Right hindlimb (tissue), 1 donor: ENCODE measurements at regions not wholly inside any gene's neighbourhood (a gene's known extent, or its start where the extent isn't known, plus 50 kb on each side); places are given as distances from the start of the nearest gene placed in this dataset.
"Not testable (repeated sequence)": the region's sequence is repeated elsewhere in the genome, so short reads cannot be mapped to it uniquely, and the experiment has no call there.

Source experiments
- DNase-seq: peaks from one replicate; pipeline ENCODE4 v3.0.0-alpha.2; 2018

DNA sequence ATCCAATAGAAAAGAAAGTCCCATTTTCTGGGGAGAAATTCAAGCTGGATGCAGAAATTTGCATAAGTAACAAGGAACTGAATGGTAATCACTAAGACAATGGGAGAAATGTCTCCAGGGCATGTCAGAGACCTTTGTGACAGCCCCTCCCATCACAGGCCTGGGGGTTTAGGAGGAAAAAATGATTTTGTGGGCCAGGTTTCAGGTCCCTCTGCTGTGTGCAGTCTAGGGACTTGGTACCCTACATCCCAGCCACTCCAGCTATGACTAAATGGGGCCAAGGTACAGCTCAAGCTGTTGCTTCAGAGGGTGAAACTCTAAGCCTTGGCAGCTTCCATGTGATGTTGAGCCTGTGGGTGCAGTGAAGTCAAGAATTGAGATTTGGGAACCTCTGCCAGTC, 695.5 kb upstream of the MIR17HG start:
- DNase-seq: no peak

DNA sequence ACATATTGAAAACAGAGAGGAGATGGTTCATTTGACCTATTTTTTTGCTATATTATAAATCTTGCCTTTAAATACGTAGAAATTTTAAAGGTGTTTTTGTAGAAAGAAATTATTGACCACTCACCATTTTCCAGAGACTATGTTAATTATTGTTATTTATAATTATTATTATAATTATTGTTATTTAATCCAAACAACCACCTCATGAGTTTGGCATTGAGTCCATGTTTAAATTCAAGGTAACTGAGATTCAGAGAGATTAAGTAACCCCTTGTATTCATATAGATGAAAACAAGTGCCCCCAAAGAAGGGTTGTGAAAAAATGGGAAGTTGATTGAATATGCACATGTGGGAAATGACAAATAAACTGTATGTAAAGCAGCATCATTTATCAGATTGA, 692.5 kb upstream of the MIR17HG start:
- no peak for DNase-seq

DNA sequence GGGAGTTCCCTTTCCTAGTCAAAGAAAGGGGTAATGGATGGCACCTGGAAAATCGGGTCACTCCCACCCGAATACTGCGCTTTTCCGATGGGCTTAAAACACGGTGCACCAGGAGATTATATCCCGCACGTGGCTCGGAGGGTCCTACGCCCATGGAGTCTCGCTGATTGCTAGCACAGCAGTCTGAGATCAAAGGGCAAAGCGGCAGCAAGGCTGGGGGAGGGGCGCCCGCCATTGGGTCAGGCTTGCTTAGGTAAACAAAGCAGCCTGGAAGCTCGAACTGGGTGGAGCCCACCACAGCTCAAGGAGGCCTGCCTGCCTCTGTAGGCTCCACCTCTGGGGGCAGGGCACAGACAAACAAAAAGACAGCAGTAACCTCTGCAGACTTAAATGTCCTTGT, 683.3 kb upstream of the MIR17HG start:
- not testable (repeated sequence) for DNase-seq

DNA sequence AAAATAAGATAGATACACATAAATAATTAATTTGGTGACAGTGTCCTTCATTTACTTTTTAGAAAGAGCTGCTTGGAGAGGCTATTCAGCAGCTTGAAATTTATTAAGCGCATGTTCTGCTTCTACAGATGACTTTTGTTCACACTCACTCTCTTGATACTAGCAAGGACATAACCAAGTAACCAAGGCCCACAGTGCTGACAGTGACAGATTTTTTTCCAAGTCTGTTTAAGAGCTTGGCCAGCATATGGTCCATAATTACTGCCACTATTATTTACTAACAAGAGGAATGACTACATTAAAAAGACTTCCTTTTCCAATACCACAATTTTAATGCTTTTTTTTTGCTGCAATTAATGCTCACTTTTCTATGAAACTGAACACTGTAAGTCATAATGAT, 673.7 kb upstream of the MIR17HG start:
- no peak for DNase-seq

DNA sequence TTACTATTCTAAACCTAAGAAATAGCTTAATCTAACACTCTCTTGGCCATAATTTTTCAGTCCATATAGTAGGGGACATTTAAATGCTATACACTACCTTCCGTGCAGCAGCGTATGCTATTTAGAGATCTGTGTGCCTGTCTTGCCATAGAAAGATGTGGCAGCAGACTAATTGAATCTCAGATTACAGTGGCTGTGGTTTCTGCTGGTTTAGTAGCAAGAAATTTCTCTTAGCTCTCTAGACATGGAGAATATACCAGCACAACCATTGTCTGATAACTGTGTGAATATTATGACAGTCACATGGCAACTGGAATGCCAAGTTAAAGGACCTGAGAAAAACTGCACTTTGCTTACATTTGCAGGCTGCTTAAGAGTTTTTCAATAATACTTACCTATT, 672.4 kb upstream of the MIR17HG start:
- no peak for DNase-seq

DNA sequence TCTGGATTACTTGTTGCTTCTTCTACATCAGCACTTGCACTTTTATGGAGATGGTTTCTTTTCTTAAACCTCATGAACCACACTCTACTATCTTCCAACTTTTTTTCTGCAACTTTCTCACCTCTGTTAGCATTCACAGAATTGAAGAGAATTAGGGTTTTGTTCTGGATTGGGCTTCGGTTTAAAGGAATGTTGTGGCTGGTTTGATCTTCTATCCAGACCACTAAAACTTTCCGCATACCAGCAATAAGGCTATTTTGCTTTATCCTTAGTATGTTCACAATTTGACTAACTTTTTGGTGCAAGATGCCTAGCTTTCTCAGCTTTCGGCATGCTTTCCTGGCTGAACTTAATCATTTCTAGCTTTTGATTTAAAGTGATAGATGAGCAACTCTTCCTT, 666.7 kb upstream of the MIR17HG start:
- no peak for DNase-seq

DNA sequence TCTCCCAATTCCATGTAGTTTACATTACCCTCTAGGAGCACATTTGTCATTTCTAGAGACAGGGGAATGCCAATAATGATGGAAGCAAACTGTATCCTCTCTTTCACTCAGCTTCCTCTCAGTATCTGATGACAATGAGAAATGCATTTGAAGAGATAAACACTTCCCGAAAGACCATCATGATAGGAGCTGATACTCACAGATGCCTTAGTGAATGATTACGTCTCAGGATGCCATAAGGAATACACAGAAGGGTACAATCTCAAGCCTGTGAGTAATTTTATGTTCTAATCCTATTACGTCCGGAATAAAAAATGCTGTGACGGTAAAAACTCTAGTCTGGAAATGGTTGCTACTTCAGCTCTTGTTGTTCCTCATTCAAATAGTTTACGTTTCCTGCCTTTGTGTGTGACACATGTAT, 663.8 kb upstream of the MIR17HG start:
- no peak for DNase-seq

DNA sequence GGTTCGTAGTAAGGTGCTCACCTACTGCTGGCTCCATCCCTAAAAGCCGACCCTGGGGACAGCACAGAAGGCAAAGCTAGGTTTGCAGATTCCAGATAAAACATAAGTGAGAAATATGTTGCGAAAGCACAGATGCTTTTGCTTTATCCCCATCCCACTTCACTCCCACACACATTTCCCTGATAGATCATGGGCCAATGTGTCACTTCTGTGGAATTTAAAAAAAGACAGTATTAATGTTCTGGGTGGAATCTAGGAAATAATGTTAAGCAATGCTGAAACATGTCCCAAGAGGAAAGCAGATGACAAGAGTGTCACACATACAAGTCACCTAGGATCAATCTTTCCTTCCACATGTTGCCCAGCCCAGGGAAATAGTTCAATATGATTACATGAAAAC, 661.0 kb upstream of the MIR17HG start:
- no peak for DNase-seq

DNA sequence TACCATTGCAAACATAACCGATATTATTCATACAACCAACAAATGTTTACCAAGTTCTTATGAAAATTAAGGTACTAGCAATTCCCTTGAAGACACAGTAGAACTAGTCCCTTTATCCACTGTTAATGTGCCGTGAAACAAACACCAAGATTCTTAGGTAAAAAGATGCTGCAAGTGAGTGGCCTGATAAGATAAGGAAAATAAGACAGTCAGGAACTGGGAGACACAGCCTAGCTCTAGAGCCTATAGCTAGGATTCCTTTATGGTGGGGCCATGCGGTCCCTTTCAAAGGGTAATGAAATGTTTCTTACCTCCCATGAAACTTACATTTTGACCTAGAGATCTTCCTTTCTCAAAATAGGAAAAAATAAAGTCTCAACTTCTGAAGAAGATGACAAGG, 658.4 kb upstream of the MIR17HG start:
- no peak for DNase-seq

DNA sequence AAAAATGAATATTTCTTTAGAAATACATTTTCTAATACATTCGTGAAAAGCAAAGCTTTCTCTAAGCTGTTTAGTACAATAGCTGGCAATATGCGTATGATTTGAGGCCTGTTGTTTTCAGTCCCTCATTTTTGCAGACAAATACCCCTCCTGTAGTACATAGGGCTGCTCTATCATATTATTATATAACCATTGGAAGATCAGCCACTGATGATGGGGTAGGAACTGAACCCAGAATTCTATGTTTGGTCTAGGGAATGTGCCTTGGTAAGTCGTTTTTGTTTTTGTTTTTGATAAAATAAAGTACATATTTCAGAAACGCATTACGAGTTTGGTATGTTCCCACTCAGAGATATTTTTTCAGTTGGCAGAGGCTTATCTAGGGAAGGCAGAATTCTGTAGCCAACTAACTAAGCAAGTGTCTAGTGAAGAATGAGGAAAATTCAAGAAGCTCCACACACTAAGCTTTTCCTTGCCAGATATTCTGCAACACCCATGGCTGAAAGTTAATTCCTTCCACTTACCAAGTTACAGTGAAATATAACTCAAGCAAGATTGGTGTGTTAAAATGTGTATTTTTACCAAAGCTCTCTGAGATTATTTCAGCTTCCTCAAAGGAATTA, 656.9 kb upstream of the MIR17HG start:
- no peak for DNase-seq

DNA sequence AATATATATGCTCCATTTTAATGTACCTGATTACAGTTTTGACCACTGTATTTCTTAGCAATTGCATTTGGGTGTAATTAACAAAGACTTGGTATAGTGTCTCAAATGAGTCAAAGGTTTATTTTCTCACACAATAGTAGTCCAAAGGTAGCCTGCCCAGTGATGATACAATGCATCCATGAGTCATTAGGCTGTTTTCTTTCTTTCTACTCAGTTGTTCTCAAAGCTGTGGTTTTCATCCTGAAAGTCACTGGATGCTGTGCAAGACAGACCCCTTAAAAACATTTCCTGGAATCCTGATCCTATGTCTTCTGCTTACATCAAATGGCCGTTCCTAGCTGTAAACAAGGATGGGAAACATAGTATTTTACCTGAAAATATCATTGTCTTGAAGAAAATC, 651.2 kb upstream of the MIR17HG start:
- no peak for DNase-seq

DNA sequence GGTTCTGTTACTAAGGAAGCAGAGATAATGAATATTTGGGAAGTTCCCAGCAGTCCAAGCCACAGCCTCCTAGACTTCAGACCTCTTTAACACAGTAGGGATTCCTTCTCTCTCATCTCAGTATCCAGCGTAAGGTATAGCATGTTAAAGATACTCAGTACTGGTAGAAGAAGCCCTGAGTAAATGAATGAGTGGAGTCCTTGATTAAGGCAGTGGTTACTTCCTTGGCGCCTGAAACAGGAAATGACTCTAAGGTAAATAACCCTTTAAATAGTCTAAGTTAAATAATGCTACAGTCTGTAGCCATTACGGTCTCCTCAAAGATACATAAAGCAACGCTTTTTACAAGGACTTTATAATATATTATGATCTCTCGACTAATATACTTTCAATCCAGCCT, 650.8 kb upstream of the MIR17HG start:
- DNase-seq: no peak

DNA sequence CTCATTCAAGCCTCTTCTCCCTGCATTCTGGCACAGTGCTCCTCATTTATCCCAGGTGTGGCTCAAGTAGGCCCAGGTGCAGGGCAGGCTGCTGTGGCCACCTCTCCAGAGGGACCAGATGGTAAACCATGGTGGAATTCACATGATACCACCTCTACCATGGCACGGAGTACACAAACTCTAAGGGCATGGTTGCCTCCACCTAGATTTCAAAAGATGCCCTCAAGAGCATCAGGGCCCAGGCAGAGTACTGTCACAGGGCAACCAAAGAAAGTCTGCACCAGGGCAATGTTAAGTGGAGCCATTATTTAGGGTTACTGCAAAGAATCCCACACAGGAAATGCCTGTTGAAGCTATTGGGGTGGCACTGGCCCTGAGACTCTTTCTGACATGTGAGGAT, 647.1 kb upstream of the MIR17HG start:
- DNase-seq: no peak

DNA sequence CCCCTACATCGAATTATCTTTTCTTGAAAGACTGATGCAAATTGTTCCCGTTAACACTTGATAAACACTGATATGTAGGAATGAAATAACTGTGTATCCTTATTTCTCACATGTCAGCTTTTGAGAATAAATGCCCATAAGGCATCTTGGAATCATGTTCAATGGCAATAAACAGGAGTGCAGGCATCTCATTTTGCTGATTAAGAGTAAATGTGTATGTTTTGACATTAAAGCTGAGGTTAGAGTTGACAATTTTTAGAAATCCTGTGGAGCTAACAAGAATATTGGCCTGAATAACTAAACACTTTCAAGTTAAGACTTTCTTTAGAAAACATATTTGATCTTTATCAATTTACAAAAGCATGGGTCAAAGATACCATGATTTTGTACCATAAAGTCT, 646.2 kb upstream of the MIR17HG start:
- DNase-seq: no peak

DNA sequence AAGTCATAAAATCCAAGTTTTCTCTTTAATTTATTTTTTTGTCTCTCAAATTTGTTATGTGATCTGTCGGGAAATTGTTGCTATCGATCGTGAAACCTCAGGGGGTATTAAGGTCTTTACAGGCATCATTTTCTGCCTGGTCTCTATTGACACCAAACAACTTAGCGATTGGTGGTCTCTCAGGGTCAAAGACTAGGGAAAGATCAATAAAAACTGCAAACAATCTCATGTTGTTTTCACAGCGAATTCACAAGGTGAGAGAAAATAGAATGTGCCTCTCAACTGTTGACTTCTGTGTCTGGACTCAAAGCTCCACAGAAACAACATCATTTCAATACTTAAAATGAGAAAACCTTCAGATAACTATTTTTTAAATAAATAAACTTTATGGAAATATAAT, 645.4 kb upstream of the MIR17HG start:
- no peak for DNase-seq

DNA sequence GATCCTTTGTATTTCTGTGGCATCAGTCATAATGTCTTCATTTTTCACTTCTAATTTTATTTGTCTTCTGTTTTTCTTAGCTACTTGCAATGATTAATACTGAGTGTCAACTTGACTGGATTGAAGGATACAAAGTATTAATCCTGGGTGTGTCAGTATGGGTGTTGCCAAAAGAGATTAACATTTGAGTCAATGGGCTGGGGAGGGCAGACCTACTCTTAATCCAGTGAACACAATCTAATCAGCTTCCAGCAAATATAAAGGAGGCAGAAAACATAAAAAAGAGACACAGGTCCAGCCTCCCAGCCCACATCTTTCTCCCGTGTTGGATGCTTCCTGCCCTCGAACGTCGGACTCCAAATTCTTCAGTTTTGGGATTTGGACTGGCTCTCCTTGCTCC, 640.9 kb upstream of the MIR17HG start:
- DNase-seq: no peak

DNA sequence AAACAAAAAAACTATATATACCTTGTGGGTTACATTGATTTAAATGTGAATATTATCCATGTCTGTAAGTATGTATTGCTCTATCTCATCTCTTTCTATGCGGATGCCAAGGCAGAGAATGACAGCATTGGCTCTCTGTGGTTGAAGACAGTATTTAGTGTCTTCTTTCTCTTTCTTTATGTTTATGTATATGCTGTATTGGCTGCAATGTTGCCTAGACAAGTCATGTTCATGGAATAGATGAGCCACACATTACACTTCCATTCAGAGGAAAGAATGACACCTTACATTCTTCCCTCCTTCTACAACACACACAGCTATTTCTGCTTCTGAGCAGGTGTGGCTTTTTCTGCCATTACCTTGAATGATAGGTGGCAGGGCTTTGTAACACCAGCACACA, 639.4 kb upstream of the MIR17HG start:
- no peak for DNase-seq

DNA sequence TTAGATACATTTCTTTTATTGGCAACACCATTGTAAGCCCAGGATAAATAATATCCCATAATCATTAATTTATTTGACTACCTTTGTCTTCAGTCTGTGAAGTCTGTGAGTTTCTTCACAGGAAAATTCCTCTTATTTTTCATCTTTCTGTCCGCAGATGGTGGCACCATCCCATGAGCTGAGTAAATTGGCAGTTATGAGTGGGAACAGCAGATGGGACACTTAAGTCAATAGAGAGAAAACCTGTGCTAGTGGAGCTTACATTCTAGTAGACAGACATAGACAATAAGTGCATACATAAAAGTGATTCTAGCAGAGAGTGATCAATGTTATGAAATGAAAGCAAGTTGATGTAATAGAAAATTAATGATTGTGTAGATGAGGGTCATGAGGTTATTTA, 638.2 kb upstream of the MIR17HG start:
- DNase-seq: no peak

DNA sequence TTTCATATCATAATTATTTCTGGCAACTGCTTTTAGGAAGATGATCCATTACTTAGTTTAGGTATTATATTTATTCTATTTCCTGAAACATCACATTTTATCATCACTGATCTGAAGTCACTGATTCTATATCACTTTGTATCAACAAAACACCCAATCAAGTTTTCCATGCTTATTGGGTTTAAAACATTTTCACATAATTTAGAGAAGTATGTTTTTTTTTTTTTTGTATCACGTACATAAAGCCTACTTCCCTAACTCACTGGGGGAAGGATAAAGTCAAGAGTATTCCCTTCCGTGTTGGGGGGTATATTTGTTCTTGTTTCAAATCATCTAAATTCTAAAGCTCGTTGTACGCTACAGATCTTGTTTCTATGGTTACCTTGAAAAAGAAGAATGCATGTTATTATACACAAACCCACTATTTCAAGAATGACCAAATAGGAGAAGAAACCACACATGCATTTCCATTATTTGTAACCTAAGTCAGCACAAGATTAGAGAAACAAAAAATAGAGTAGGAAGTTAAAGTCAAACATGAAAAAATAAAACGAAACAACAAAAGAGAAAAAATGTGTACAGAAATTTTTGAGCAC, 637.2 kb upstream of the MIR17HG start:
- DNase-seq: no peak

DNA sequence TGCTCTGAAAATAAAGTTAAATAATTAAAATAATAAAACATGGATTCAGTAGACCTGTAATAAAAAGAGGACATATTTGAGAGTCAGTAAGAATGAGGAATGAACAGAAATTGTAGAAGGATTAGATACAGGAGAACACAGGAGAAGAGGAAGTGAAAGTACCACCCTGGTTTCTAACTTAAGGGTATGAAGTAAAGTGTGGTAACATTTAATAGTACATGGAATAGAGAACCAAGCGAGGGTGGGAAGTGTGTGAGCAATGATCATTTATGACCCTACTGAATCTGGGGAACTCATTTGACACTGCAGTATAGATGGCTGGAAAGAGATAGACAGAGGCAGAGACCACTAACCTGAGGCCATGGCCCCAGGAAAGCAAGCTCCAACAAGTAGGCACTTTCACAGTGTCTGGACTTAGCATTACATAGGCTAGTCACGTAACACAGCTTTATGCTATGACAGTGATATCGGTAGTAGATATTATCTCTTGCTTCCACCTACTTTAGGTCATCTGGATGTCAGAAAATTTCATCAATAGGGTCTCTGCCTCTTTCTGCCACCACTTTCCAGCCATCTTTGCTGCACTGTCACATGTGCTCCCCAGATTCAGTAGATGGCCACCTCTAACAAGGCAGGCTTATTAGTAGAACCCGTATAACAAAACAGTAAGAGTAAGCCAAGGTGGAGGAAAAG, 633.9 kb upstream of the MIR17HG start:
- DNase-seq: no peak

DNA sequence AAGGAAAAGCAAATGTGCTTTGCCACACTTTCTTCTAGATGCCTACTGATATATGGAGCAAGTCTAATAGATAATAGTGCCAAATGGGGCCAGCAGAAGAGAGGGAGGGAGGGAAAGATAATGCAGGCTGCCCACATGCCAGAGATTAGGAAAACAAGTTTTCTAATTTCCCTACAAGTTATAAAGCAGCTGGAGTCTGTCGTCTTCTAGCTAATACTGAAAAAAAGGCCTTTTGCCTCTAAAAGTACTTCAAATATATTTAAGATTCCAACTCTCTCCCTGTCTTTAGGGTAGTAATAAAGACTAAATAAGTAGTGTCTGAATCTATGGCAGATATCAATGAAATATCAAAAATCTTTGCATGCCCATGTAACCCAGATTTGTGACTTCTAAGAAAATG, 632.0 kb upstream of the MIR17HG start:
- DNase-seq: no peak

DNA sequence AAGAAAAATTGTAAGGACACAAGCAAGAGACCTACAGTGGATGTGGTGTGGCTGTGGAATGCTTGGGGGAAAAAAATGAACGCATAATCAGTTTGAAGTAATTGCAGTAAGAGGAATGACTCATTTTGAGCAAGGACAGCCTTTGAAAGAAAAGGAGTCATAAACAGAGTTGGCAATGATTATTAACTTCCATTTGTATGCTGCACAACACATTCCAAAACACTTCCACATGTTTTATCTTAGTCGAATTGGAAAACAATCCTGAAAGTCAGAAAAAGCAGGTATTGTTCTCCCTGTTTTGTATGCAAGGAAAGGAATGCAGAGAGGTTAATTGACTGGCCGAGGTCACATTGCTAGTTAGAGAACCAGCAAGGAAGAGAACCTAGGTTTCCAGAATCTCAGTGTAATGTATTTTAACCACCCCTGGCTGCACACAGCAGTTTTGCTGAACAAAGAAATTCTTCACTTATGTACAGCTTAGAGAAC, 630.0 kb upstream of the MIR17HG start:
- no peak for DNase-seq

DNA sequence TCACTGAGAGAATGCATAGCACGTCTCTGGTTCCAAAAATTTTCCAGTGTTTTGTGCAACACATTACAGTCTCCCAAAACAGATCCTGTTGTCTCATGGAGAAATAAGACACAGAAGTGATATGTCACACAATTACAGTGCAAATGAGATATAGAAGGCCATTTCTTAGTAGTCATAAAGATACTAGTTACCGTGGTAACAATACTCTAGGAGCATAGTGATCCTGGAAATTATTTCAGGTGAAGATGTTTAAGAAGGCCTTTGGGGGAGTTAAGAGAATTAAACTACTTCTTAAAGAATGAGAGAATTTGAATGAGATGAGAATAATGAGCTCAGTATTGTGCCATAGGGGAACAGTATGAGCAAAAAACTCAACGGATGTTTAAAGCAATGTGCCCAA, 628.0 kb upstream of the MIR17HG start:
- DNase-seq: no peak

DNA sequence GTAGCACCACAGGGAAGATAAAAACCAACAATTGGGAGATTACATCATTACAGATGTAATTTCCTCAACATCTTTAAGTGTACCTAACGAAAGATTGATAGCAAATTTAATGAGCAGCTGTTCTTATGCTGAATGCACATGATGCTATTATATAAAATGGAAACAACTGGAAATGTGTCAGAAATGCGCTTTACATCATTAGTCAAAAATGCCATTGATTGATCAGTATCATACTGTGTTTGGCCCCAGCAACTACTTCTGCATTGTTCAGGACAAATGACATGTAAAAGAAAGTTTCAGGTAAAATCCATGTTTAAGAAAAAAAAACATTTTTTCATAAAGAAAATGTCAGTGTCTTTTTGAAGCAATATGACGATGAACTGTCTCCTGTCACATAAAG, 625.5 kb upstream of the MIR17HG start:
- DNase-seq: no peak

DNA sequence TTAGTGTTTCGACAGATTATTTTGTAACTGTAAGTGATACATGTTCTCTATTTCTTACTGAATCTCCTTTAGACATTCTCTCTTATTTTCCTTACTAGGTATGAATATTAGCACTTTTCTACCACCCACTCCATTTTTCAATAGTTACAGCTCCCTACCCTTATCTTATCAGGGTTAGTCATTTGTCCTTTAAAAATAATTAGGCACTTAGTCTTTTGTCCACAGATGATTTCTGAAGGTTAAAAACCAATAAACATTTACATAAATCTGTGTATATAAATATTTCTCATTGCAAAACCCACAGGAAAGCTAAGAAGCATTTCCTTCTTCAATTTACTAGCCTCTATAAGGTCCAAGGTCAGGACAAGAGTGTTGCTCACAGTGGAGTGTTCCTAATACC, 624.1 kb upstream of the MIR17HG start:
- DNase-seq: no peak
